IMR-90 (cell line): ENCODE measurements at regions not wholly inside any gene's neighbourhood (a gene's known extent, or its start where the extent isn't known, plus 50 kb on each side); places are given as distances from the start of the nearest gene placed in this dataset.

Experiments used
- ATAC-seq: fragments of 200-7000 bp; cut with Tn5 transposase; 2 replicates; pipeline ENCODE4 v1.9.1; 2020; ENCODE audit warnings: low read depth, mild to moderate bottlenecking, moderate library complexity
- BruUV-seq: library from RNA; stranded (reverse); fragments of 400-500 nt; replicated peaks from 2 replicates; lab custom pipeline; 2021; lab: Mats Ljungman, UMichigan
- CTCF ChIA-PET: fragments of 300-600 bp; formaldehyde crosslinking; extraction: SDS; loops from one replicate; lab custom pipeline; 2021; ENCODE audit warnings: antibody characterized with exemption; lab: Yijun Ruan, JAX
- POLR2A ChIA-PET: fragments of 300-600 bp; sonication (Branson Sonifier 250); formaldehyde crosslinking; loops from one replicate; lab custom pipeline; 2022; ENCODE audit warnings: antibody characterized with exemption; ENCODE audit not compliant: unreplicated experiment; lab: Charles Lee
- DNase-seq: peaks from one replicate; pipeline ENCODE4 v3.0.0; 2013
- H2AFZ ChIP-seq: replicated peaks from 2 replicates; pipeline ENCODE3; 2013; ENCODE audit warnings: low read length, mild to moderate bottlenecking; ENCODE audit not compliant: poor library complexity
- H2AK5ac ChIP-seq: 2 replicates; pipeline ENCODE4 v1.6.1; 2013; ENCODE audit warnings: low read depth, low read length, inconsistent platforms
- H2AK9ac ChIP-seq: replicated peaks from 2 replicates; pipeline ENCODE3; 2013; ENCODE audit warnings: mild to moderate bottlenecking, low read depth, low read length, moderate library complexity; ENCODE audit not compliant: poor library complexity
- H2BK120ac ChIP-seq: 2 replicates; pipeline ENCODE4 v1.6.1; 2013; ENCODE audit warnings: low read depth, low read length, inconsistent platforms
- H2BK15ac ChIP-seq: 3 replicates; pipeline ENCODE4 v1.6.1; 2013; ENCODE audit warnings: low read depth, low read length, inconsistent platforms
- H2BK20ac ChIP-seq: 2 replicates; pipeline ENCODE4 v1.6.1; 2013; ENCODE audit warnings: low read depth, mild to moderate bottlenecking, inconsistent platforms, low read length, moderate library complexity
- H2BK5ac ChIP-seq: 2 replicates; pipeline ENCODE4 v1.6.1; 2013; ENCODE audit warnings: mild to moderate bottlenecking, low read depth, low read length, inconsistent platforms; ENCODE audit not compliant: poor library complexity, severe bottlenecking
- H3K14ac ChIP-seq: replicated peaks from 2 replicates; pipeline ENCODE4 v1.6.1; 2013; ENCODE audit warnings: low read depth, low read length, inconsistent platforms
- H3K18ac ChIP-seq: 2 replicates; pipeline ENCODE4 v1.6.1; 2013; ENCODE audit warnings: low read depth, low read length, control low read depth
- H3K23ac ChIP-seq: 2 replicates; pipeline ENCODE4 v1.6.1; 2013; ENCODE audit warnings: low read depth, low read length, inconsistent platforms
- H3K27ac ChIP-seq: 2 replicates; pipeline ENCODE4 v1.5.1; 2013; ENCODE audit warnings: mild to moderate bottlenecking, control low read depth, low read length; ENCODE audit not compliant: insufficient read depth
- H3K27me3 ChIP-seq: 2 replicates; pipeline ENCODE4 v1.6.1; 2013; ENCODE audit warnings: low read length; ENCODE audit not compliant: control insufficient read depth, insufficient read depth
- H3K36me3 ChIP-seq: 2 replicates; pipeline ENCODE4 v1.6.1; 2013; ENCODE audit warnings: low read length, mixed read lengths; ENCODE audit not compliant: control insufficient read depth, insufficient read depth
- H3K4ac ChIP-seq: 2 replicates; pipeline ENCODE4 v1.6.1; 2013; ENCODE audit warnings: low read depth, low read length, inconsistent platforms
- H3K4me1 ChIP-seq: 2 replicates; pipeline ENCODE4 v1.6.1; 2013; ENCODE audit warnings: low read length, mixed read lengths; ENCODE audit not compliant: control insufficient read depth, insufficient read depth
- H3K4me2 ChIP-seq: 2 replicates; pipeline ENCODE4 v1.6.1; 2013; ENCODE audit warnings: low read depth, mild to moderate bottlenecking, control low read depth, low read length, moderate library complexity
- H3K4me3 ChIP-seq: 2 replicates; pipeline ENCODE4 v1.5.1; 2013; ENCODE audit warnings: low read depth, mild to moderate bottlenecking, control low read depth, low read length, moderate library complexity; ENCODE audit not compliant: insufficient read depth
- H3K56ac ChIP-seq: 2 replicates; pipeline ENCODE4 v1.6.1; 2013; ENCODE audit warnings: low read length, inconsistent platforms; ENCODE audit not compliant: insufficient read depth; ENCODE audit errors: extremely low read depth
- H3K79me1 ChIP-seq, 2 experiments: 2 replicates each; pipeline ENCODE4 v1.6.1; 2013; ENCODE audit warnings: low read length in 2 of 2, inconsistent platforms in 1 of 2, low read depth in 1 of 2
- H3K9ac ChIP-seq: 2 replicates; pipeline ENCODE4 v1.6.1; 2013; ENCODE audit warnings: low read depth, low read length, control low read depth
- H3K9me1 ChIP-seq: 2 replicates; pipeline ENCODE4 v1.6.1; 2013; ENCODE audit warnings: low read length, inconsistent platforms; ENCODE audit not compliant: insufficient read depth
- H3K9me3 ChIP-seq: 2 replicates; pipeline ENCODE4 v1.6.1; 2013; ENCODE audit warnings: low read length; ENCODE audit not compliant: control insufficient read depth, insufficient read depth
- H4K20me1 ChIP-seq: 2 replicates; pipeline ENCODE4 v1.6.1; 2013; ENCODE audit warnings: low read length, inconsistent platforms; ENCODE audit not compliant: insufficient read depth
- H4K5ac ChIP-seq: 2 replicates; pipeline ENCODE4 v1.6.1; 2013; ENCODE audit warnings: mild to moderate bottlenecking, low read depth, low read length, control low read depth
- H4K8ac ChIP-seq, 2 experiments: 2 replicates each; pipeline ENCODE4 v1.6.1; 2013; ENCODE audit warnings: low read depth in 2 of 2, low read length in 2 of 2, control low read depth in 1 of 2, inconsistent platforms in 1 of 2
- H4K91ac ChIP-seq: 2 replicates; pipeline ENCODE4 v1.6.1; 2013; ENCODE audit warnings: low read depth, low read length, inconsistent platforms; ENCODE audit not compliant: insufficient read depth
- CEBPB ChIP-seq: IDR thresholded peaks from 2 replicates; pipeline ENCODE4 v1.6.1; 2012; ENCODE audit warnings: low read depth, low read length, improper control_type of control experiment
- CHD1 ChIP-seq: IDR thresholded peaks from 2 replicates; pipeline ENCODE4 v1.6.1; 2012; ENCODE audit warnings: low read depth, low read length, improper control_type of control experiment
- ELK1 ChIP-seq: fragments of 150-350 bp; IDR thresholded peaks from 2 replicates; pipeline ENCODE4 v1.6.1; 2016; ENCODE audit warnings: low read depth, mild to moderate bottlenecking, low read length, moderate library complexity, borderline replicate concordance
- FOS ChIP-seq: fragments of 150-350 bp; IDR thresholded peaks from 2 replicates; pipeline ENCODE4 v1.6.1; 2016; ENCODE audit warnings: low read depth, low read length
- MAFK ChIP-seq: IDR thresholded peaks from 2 replicates; pipeline ENCODE4 v1.6.1; 2012; ENCODE audit warnings: low read depth, low read length, improper control_type of control experiment
- MXI1 ChIP-seq: IDR thresholded peaks from 2 replicates; pipeline ENCODE4 v1.6.1; 2012; ENCODE audit warnings: low read depth, mild to moderate bottlenecking, low read length, moderate library complexity, borderline replicate concordance
- NFE2L2 ChIP-seq: fragments of 150-350 bp; IDR thresholded peaks from 2 replicates; pipeline ENCODE4 v1.6.1; 2016; ENCODE audit warnings: low read depth, mild to moderate bottlenecking, low read length
- POLR2A ChIP-seq: IDR thresholded peaks from 2 replicates; pipeline ENCODE4 v1.6.1; 2012; ENCODE audit warnings: mild to moderate bottlenecking, low read depth, low read length
- RCOR1 ChIP-seq: IDR thresholded peaks from 2 replicates; pipeline ENCODE4 v1.6.1; 2012; ENCODE audit warnings: mild to moderate bottlenecking, low read length, improper control_type of control experiment; ENCODE audit not compliant: insufficient replicate concordance
- SMC3 ChIP-seq: fragments of 150-350 bp; IDR thresholded peaks from 2 replicates; pipeline ENCODE4 v1.6.1; 2016; ENCODE audit warnings: low read depth, mild to moderate bottlenecking, antibody characterized with exemption, low read length, moderate library complexity
- USF2 ChIP-seq: fragments of 150-350 bp; IDR thresholded peaks from 2 replicates; pipeline ENCODE4 v1.6.1; 2017; ENCODE audit warnings: mild to moderate bottlenecking, antibody characterized with exemption, low read length, low read depth
- WGBS, 2 experiments: methylation state at CpG; one replicate each; pipeline versions ENCODE4 v1.1.5 to v1.1.7; 2013; ENCODE audit warnings: missing lambda C conversion rate in 2 of 2; ENCODE audit not compliant: insufficient read length in 1 of 2; ENCODE audit errors: extremely low coverage in 2 of 2; 5-methylcytosine and 5-hydroxymethylcytosine counted together
- dilution Hi-C: fragments of 300-500 bp; cut with HindIII; formaldehyde crosslinking; loops from one replicate; pipeline ENCODE4 v1.14.3; 2018; ENCODE audit warnings: low sequenced_read_pairs; ENCODE audit not compliant: unreplicated experiment
- in situ Hi-C: fragments of 300-500 bp; cut with MboI; formaldehyde crosslinking; loops from 3 replicates; pipeline ENCODE4 v1.14.3; 2019; ENCODE audit warnings: low sequenced_read_pairs, inconsistent platforms, mixed read lengths
- intact Hi-C: fragments of 100-400 bp; cut with micrococcal nuclease; formaldehyde crosslinking; loops from 2 replicates; pipeline ENCODE4 v1.10.0; 2022

GRCh38 chr17:14015271-14015670 is 54.0 kb upstream of the COX10 start:
- 90% methylated on average over 5 of the region's 14 CpGs; no CpG with 5 or more reads in 1 of the 2 experiments for WGBS, 2 experiments
- H3K23ac ChIP-seq, result no peak overlapping the region
- H3K27me3 ChIP-seq, result no peaks in the 10 kb centered on the region
- H3K18ac ChIP-seq, result no peak overlapping the region
- H4K5ac ChIP-seq, result no peak overlapping the region
- no peaks in the 10 kb centered on the region for H3K36me3 ChIP-seq
- H2BK15ac ChIP-seq, result no peak overlapping the region
- TF ChIP-seq USF2, result no peak
- no peak for TF ChIP-seq CEBPB
- TF ChIP-seq ELK1, result no peak
- TF ChIP-seq RCOR1, result no peak
- no peak for TF ChIP-seq FOS
- TF ChIP-seq CHD1, result no peak
- no peak for TF ChIP-seq POLR2A
- TF ChIP-seq MAFK, result no peak
- no peak for TF ChIP-seq SMC3
- no peak for TF ChIP-seq MXI1
- no peak for TF ChIP-seq NFE2L2
- no TSS peak for BruUV-seq
- no peaks in the 10 kb centered on the region for H3K79me1 ChIP-seq
- CTCF ChIA-PET, result no interaction called here
- H2AK5ac ChIP-seq, result no peak overlapping the region
- no peak for DNase-seq
- H3K14ac ChIP-seq, result no peak overlapping the region
- in situ Hi-C loops (no loop called here), dilution Hi-C loops (no loop called here), intact Hi-C loops (no loop called here)
- POLR2A ChIA-PET, result no interaction called here
- no peak overlapping the region for H4K91ac ChIP-seq
- no peak overlapping the region for H3K4ac ChIP-seq
- H2BK5ac ChIP-seq, result no peak overlapping the region
- H2BK20ac ChIP-seq, result no peak overlapping the region
- H3K4me2 ChIP-seq, result no peak overlapping the region
- H3K9me3 ChIP-seq, result peaks cover 4% of the 10 kb centered on the region; the same call in 1 of the 2 replicates
- H3K4me1 ChIP-seq, result peaks cover 2% of the 10 kb centered on the region
- H3K56ac ChIP-seq, result no peak overlapping the region
- no peak overlapping the region for H2AK9ac ChIP-seq
- H4K20me1 ChIP-seq, result no peaks in the 10 kb centered on the region
- ATAC-seq, result no peak
- no peak overlapping the region for H4K8ac ChIP-seq
- no peak overlapping the region for H3K9ac ChIP-seq
- no peak overlapping the region for H2BK120ac ChIP-seq
- H3K9me1 ChIP-seq, result peaks cover 2% of the 10 kb centered on the region; the same call in 1 of the 2 replicates
- no peak overlapping the region for H3K4me3 ChIP-seq
- H3K27ac ChIP-seq, result no peak overlapping the region
- H2AFZ ChIP-seq, result no peak overlapping the region
